Omental fat pad (tissue), 1 donor: ENCODE measurements at regions not wholly inside any gene's neighbourhood (a gene's known extent, or its start where the extent isn't known, plus 50 kb on each side); places are given as distances from the start of the nearest gene placed in this dataset.
"Not testable (repeated sequence)": the region's sequence is repeated elsewhere in the genome, so short reads cannot be mapped to it uniquely, and the experiment has no call there.

Experiments used
- ATAC-seq: fragments of 150-250 bp; one replicate; pipeline ENCODE4 v1.9.1; 2016; ENCODE audit warnings: mild to moderate bottlenecking, moderate library complexity; ENCODE audit not compliant: low FRiP score
- DNase-seq: peaks from one replicate; pipeline ENCODE4 v3.0.0-alpha.2; 2019; ENCODE audit warnings: low spot score

GRCh38 chr7:149930374-149931068 is 56.8 kb downstream of the ATP6V0E2 start:
- ATAC-seq, DNase-seq: not testable (repeated sequence)

- DNase-seq, ATAC-seq: not testable (repeated sequence)
These were observed 60.0 kb downstream of the ATP6V0E2 start for GRCh38 chr7:149933776-149934175.

- ATAC-seq, DNase-seq: not testable (repeated sequence)
These were observed 73.6 kb downstream of the ATP6V0E2 start for GRCh38 chr7:149947346-149947745.

GRCh38 chr7:149948444-149948843 is 74.7 kb downstream of the ATP6V0E2 start:
- ATAC-seq, DNase-seq: not testable (repeated sequence)

- DNase-seq, ATAC-seq: not testable (repeated sequence)
These were observed 76.3 kb downstream of the ATP6V0E2 start for GRCh38 chr7:149949863-149950577.

GRCh38 chr7:149950578-149950924 is 76.8 kb downstream of the ATP6V0E2 start:
- not testable (repeated sequence) for DNase-seq, ATAC-seq

- not testable (repeated sequence) for ATAC-seq, DNase-seq
These were observed 77.8 kb downstream of the ATP6V0E2 start for GRCh38 chr7:149951579-149951978.

- ATAC-seq: not testable (repeated sequence)
These were observed 85.1 kb downstream of the ATP6V0E2 start for GRCh38 chr7:149958880-149959279.

GRCh38 chr7:149960863-149961262 is 87.1 kb downstream of the ATP6V0E2 start:
- not testable (repeated sequence) for ATAC-seq

More at GRCh38 chr7:149958880-149959279, 85.1 kb downstream of the ATP6V0E2 start:
- DNase-seq: not testable (repeated sequence)

GRCh38 chr7:149961878-149962277 is 88.1 kb downstream of the ATP6V0E2 start:
- not testable (repeated sequence) for DNase-seq, ATAC-seq

More at GRCh38 chr7:149960863-149961262, 87.1 kb downstream of the ATP6V0E2 start:
- not testable (repeated sequence) for DNase-seq

GRCh38 chr7:149962685-149963319 is 89.0 kb downstream of the ATP6V0E2 start:
- peak; percentile 76 for ATAC-seq
- not testable (repeated sequence) for DNase-seq

GRCh38 chr7:149963985-149964384 is 90.2 kb downstream of the ATP6V0E2 start:
- DNase-seq, ATAC-seq: not testable (repeated sequence)

GRCh38 chr7:149966444-149966843 is 92.7 kb downstream of the ATP6V0E2 start:
- not testable (repeated sequence) for DNase-seq, ATAC-seq

GRCh38 chr7:149972977-149973376 is 99.2 kb downstream of the ATP6V0E2 start:
- ATAC-seq, DNase-seq: not testable (repeated sequence)

- not testable (repeated sequence) for ATAC-seq, DNase-seq
These were observed 99.9 kb downstream of the ATP6V0E2 start for GRCh38 chr7:149973681-149974080.

GRCh38 chr7:149975608-149976007 is 101.8 kb downstream of the ATP6V0E2 start:
- not testable (repeated sequence) for DNase-seq, ATAC-seq

- ATAC-seq, DNase-seq: not testable (repeated sequence)
These were observed 104.8 kb downstream of the ATP6V0E2 start for GRCh38 chr7:149978537-149978936.

- not testable (repeated sequence) for DNase-seq, ATAC-seq
These were observed 105.2 kb downstream of the ATP6V0E2 start for GRCh38 chr7:149978944-149979343.

GRCh38 chr7:149982537-149983112 is 108.9 kb downstream of the ATP6V0E2 start:
- DNase-seq, ATAC-seq: not testable (repeated sequence)
